PC-3 (cell line): ENCODE measurements at regions not wholly inside any gene's neighbourhood (a gene's known extent, or its start where the extent isn't known, plus 50 kb on each side); places are given as distances from the start of the nearest gene placed in this dataset.

ENCODE experiments used
- ATAC-seq: fragments of 200-7000 bp; cut with Tn5 transposase; 2 replicates; pipeline ENCODE4 v1.9.1; 2020; ENCODE audit warnings: mild to moderate bottlenecking, moderate library complexity
- BruUV-seq: library from RNA; stranded (reverse); fragments of 400-500 nt; replicated peaks from 2 replicates; lab custom pipeline; 2021; lab: Mats Ljungman, UMichigan
- CTCF ChIA-PET: fragments of 300-600 bp; sonication (Branson Sonifier 250); formaldehyde crosslinking; loops from one replicate; lab custom pipeline; 2022; ENCODE audit warnings: antibody characterized with exemption; lab: Charles Lee
- POLR2A ChIA-PET: fragments of 300-600 bp; sonication (Branson Sonifier 250); formaldehyde crosslinking; loops from one replicate; lab custom pipeline; 2022; ENCODE audit warnings: antibody characterized with exemption; ENCODE audit not compliant: unreplicated experiment; lab: Charles Lee
- DNase-seq: peaks from one replicate; pipeline ENCODE4 v3.0.0-alpha.2; 2015
- H2AFZ ChIP-seq: fragments of 300-600 bp; sonication (generic); 2 replicates; pipeline ENCODE4 v1.6.0; 2016; ENCODE audit warnings: antibody characterized with exemption, low read length
- H3F3A ChIP-seq: fragments of 300-600 bp; sonication (generic); one replicate; pipeline ENCODE4 v1.6.0; 2017; ENCODE audit warnings: antibody characterized with exemption, low read length, control low read depth, mild to moderate bottlenecking; ENCODE audit not compliant: unreplicated experiment
- H3K27ac ChIP-seq: fragments of 300-600 bp; sonication (generic); 2 replicates; pipeline ENCODE4 v1.5.1; 2016; ENCODE audit warnings: mild to moderate bottlenecking, low read length
- H3K27me3 ChIP-seq: fragments of 300-600 bp; sonication (generic); 2 replicates; pipeline ENCODE4 v1.6.1; 2016; ENCODE audit warnings: low read length, mixed read lengths
- H3K36me3 ChIP-seq: fragments of 300-600 bp; sonication (generic); 2 replicates; pipeline ENCODE4 v1.6.1; 2016; ENCODE audit warnings: low read depth, mixed run types, low read length, mixed read lengths
- H3K4me1 ChIP-seq: fragments of 300-600 bp; sonication (generic); 2 replicates; pipeline ENCODE4 v1.5.1; 2016; ENCODE audit warnings: low read length; ENCODE audit not compliant: insufficient read depth
- H3K4me2 ChIP-seq: fragments of 300-600 bp; sonication (generic); 2 replicates; pipeline ENCODE4 v1.6.0; 2016; ENCODE audit warnings: low read length
- H3K4me3 ChIP-seq: fragments of 300-600 bp; sonication (generic); 2 replicates; pipeline ENCODE4 v1.5.1; 2016; ENCODE audit warnings: mild to moderate bottlenecking, low read length, mixed read lengths
- H3K79me2 ChIP-seq: fragments of 300-600 bp; sonication (generic); 2 replicates; pipeline ENCODE4 v1.6.1; 2017; ENCODE audit warnings: low read length, mixed read lengths
- H3K9ac ChIP-seq: fragments of 300-600 bp; sonication (generic); 2 replicates; pipeline ENCODE4 v1.6.0; 2016; ENCODE audit warnings: mild to moderate bottlenecking, low read length
- H3K9me2 ChIP-seq: fragments of 300-600 bp; sonication (generic); replicated peaks from 2 replicates; pipeline ENCODE4 v1.6.1; 2016; ENCODE audit warnings: mixed run types, low read length, mixed read lengths
- H3K9me3 ChIP-seq: fragments of 300-600 bp; sonication (generic); 2 replicates; pipeline ENCODE4 v1.6.1; 2016; ENCODE audit warnings: low read length, mixed read lengths
- H4K20me1 ChIP-seq: fragments of 300-600 bp; sonication (generic); 2 replicates; pipeline ENCODE4 v1.6.1; 2016; ENCODE audit warnings: low read length, mixed read lengths
- CTCF ChIP-seq: fragments of 300-600 bp; sonication (generic); conservative IDR thresholded peaks from 2 replicates; pipeline ENCODE4 v1.5.1; 2017; ENCODE audit warnings: antibody characterized with exemption, low read depth, mild to moderate bottlenecking, low read length
- EZH2 ChIP-seq: fragments of 300-600 bp; sonication (generic); IDR thresholded peaks from one replicate; pipeline ENCODE4 v1.6.1; 2017; ENCODE audit warnings: antibody characterized with exemption, mild to moderate bottlenecking, low read length; ENCODE audit not compliant: unreplicated experiment
- EZH2phosphoT487 ChIP-seq: fragments of 300-600 bp; sonication (generic); IDR thresholded peaks from 2 replicates; pipeline ENCODE4 v1.6.1; 2018; ENCODE audit warnings: mild to moderate bottlenecking, antibody characterized with exemption, low read length, borderline replicate concordance
- intact Hi-C: fragments of 100-400 bp; cut with micrococcal nuclease; formaldehyde crosslinking; loops from 2 replicates; pipeline ENCODE4 v1.9.0; 2023

GRCh38 chr1:70819231-70819630 lies 228.4 kb downstream of the PTGER3 start:
- Histone ChIP-seq H3K27me3 (0 out of 2 replicates have a peak, but pooled peaks cover 13% of the 10 kb centered on the region), H3K9me3 (no peaks in the 10 kb centered on the region), H3K4me3 (no peak overlapping the region), H3K4me2 (no peak overlapping the region), H2AFZ (no peak overlapping the region), H3K27ac (no peak overlapping the region), H3K9ac (no peak overlapping the region), H3K79me2 (no peaks in the 10 kb centered on the region), H3F3A (no peaks in the 10 kb centered on the region), H3K9me2 (no peaks in the 10 kb centered on the region), H3K4me1 (no peaks in the 10 kb centered on the region), H4K20me1 (no peaks in the 10 kb centered on the region), H3K36me3 (no peaks in the 10 kb centered on the region)
- DNase-seq (no peak), ATAC-seq (no peak)
- no TSS peak for BruUV-seq
- intact Hi-C loops, result no loop called here
- ChIA-PET CTCF (no interaction called here), POLR2A (no interaction called here)
- TF ChIP-seq EZH2phosphoT487 (no peak), EZH2 (no peak), CTCF (no peak)

DNA sequence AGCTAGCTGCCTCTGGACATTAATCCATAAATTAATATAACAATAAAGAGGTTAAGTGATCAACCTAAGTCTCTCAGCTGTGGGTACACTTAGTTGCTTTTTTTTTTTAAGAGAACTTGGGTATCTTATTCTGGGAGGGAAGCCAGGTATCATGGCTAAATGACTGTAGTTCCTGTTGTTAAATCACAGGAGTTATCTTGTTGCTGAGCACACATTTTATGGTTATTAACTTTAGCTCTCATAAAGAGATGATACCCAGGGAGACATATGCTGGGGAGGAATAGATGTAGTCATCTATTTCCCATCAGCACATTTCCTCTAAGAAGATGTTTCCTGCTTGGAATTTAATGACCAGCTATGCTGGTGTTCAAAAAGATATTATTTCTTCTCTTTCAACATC lies 227.8 kb downstream of the PTGER3 start:
- H3K27ac ChIP-seq, result no peak overlapping the region
- no TSS peak for BruUV-seq
- H4K20me1 ChIP-seq, result no peaks in the 10 kb centered on the region
- TF ChIP-seq EZH2phosphoT487 (no peak), EZH2 (no peak), CTCF (no peak)
- 0 out of 2 replicates have a peak, but pooled peaks cover 13% of the 10 kb centered on the region for H3K27me3 ChIP-seq
- no peaks in the 10 kb centered on the region for H3K9me3 ChIP-seq
- no peak overlapping the region for H3K9ac ChIP-seq
- H3K4me2 ChIP-seq, result no peak overlapping the region
- ChIA-PET CTCF (no interaction called here), POLR2A (no interaction called here)
- intact Hi-C loops, result no loop called here
- no peaks in the 10 kb centered on the region for H3K36me3 ChIP-seq
- ATAC-seq (no peak), DNase-seq (no peak)
- no peaks in the 10 kb centered on the region for H3K9me2 ChIP-seq
- H3F3A ChIP-seq, result no peaks in the 10 kb centered on the region
- H3K4me3 ChIP-seq, result no peak overlapping the region
- no peaks in the 10 kb centered on the region for H3K4me1 ChIP-seq
- H2AFZ ChIP-seq, result no peak overlapping the region
- no peaks in the 10 kb centered on the region for H3K79me2 ChIP-seq

DNA sequence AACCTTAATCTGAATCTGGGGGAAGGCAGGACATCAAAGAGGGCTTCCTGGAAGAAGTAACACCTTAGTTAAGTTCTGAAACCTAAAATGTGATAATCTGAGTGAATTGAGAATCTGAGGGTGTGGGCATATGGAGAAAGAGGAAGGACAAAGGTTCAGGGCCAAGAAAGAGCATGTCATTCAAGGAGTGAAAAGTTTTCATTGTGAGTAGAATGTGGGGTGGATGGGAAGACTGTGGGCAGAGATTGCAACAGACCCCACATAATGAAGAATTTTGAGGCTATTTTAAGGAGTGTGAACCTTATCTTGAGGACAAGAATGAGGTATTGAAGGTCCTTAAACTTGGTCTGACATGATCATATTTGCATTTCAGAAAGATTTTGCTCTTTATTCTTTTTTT lies 227.2 kb downstream of the PTGER3 start:
- no peaks in the 10 kb centered on the region for H3K9me3 ChIP-seq
- POLR2A ChIA-PET, result no interaction called here
- TF ChIP-seq EZH2 (no peak), EZH2phosphoT487 (no peak), CTCF (no peak)
- H3K4me3 ChIP-seq, result no peak overlapping the region
- H2AFZ ChIP-seq, result no peak overlapping the region
- CTCF ChIA-PET, result no interaction called here
- 0 out of 2 replicates have a peak, but pooled peaks cover 13% of the 10 kb centered on the region for H3K27me3 ChIP-seq
- no peaks in the 10 kb centered on the region for H3K4me1 ChIP-seq
- H3K9ac ChIP-seq, result no peak overlapping the region
- H3K79me2 ChIP-seq, result no peaks in the 10 kb centered on the region
- ATAC-seq (no peak), DNase-seq (no peak)
- H3K9me2 ChIP-seq, result no peaks in the 10 kb centered on the region
- H3K4me2 ChIP-seq, result no peak overlapping the region
- BruUV-seq, result no TSS peak
- H3K27ac ChIP-seq, result no peak overlapping the region
- no peaks in the 10 kb centered on the region for H3K36me3 ChIP-seq
- no peaks in the 10 kb centered on the region for H3F3A ChIP-seq
- H4K20me1 ChIP-seq, result no peaks in the 10 kb centered on the region
- intact Hi-C loops, result no loop called here
